ENCODE measurements at regions not wholly inside any gene's neighbourhood (a gene's known extent, or its start where the extent isn't known, plus 50 kb on each side); places are given as distances from the start of the nearest gene placed in this dataset.

GRCh38 chr2:104638190-104638858, 215.6 kb upstream of the POU3F3 start:
- intact Hi-C loops (cut with DNase I) = no loop called here
- Histone ChIP-seq H3K36me3 (no peaks in the 10 kb centered on the region), H3K27ac (no peak overlapping the region), H3K4me1 (no peaks in the 10 kb centered on the region), H3K27me3 (no peaks in the 10 kb centered on the region), H3K9me3 (no peaks in the 10 kb centered on the region), H3K4me3 (no peak overlapping the region)
- TF ChIP-seq CTCF (IDR thresholded peaks at IDR 0.05) = no peak
- no peak for DNase-seq (ENCODE audit: low spot score in 2 of 2)

GRCh38 chr2:104638859-104639202, 215.1 kb upstream of the POU3F3 start:
- no peak for TF ChIP-seq CTCF (IDR thresholded peaks at IDR 0.05)
- H3K27me3 ChIP-seq = no peaks in the 10 kb centered on the region
- H3K27ac ChIP-seq = no peak overlapping the region
- intact Hi-C loops (cut with DNase I) = no loop called here
- no peaks in the 10 kb centered on the region for H3K4me1 ChIP-seq
- no peak for DNase-seq (ENCODE audit: low spot score in 2 of 2)
- H3K4me3 ChIP-seq = no peak overlapping the region
- H3K36me3 ChIP-seq = no peaks in the 10 kb centered on the region
- H3K9me3 ChIP-seq = no peaks in the 10 kb centered on the region

- Histone ChIP-seq H3K4me1 (no peaks in the 10 kb centered on the region), H3K9me3 (no peaks in the 10 kb centered on the region), H3K27me3 (no peaks in the 10 kb centered on the region), H3K36me3 (no peaks in the 10 kb centered on the region), H3K27ac (no peak overlapping the region), H3K4me3 (no peak overlapping the region)
- TF ChIP-seq CTCF (IDR thresholded peaks at IDR 0.05) = no peak
- no peak for DNase-seq (ENCODE audit: low spot score in 2 of 2)
- intact Hi-C loops (cut with DNase I) = no loop called here
Observed at GRCh38 chr2:104641786-104642185, 212.1 kb upstream of the POU3F3 start.

- TF ChIP-seq CTCF (IDR thresholded peaks at IDR 0.05) = no peak
- no peak for DNase-seq (ENCODE audit: low spot score in 2 of 2)
- no peaks in the 10 kb centered on the region for H3K27me3 ChIP-seq
- H3K9me3 ChIP-seq = no peaks in the 10 kb centered on the region
- no peak overlapping the region for H3K27ac ChIP-seq
- H3K36me3 ChIP-seq = no peaks in the 10 kb centered on the region
- no peaks in the 10 kb centered on the region for H3K4me1 ChIP-seq
- intact Hi-C loops (cut with DNase I) = no loop called here
- no peak overlapping the region for H3K4me3 ChIP-seq
Observed at GRCh38 chr2:104648376-104648775, 205.5 kb upstream of the POU3F3 start.

- Histone ChIP-seq H3K9me3 (no peaks in the 10 kb centered on the region), H3K4me3 (no peak overlapping the region), H3K36me3 (no peaks in the 10 kb centered on the region), H3K27ac (no peak overlapping the region), H3K27me3 (no peaks in the 10 kb centered on the region), H3K4me1 (no peaks in the 10 kb centered on the region)
- intact Hi-C loops (cut with DNase I) = no loop called here
- no peak for DNase-seq (ENCODE audit: low spot score in 2 of 2)
- no peak for TF ChIP-seq CTCF (IDR thresholded peaks at IDR 0.05)
Observed at GRCh38 chr2:104649866-104650265, 204.0 kb upstream of the POU3F3 start.

Measured in ascending aorta (tissue), 2 donors.